GM21381 (cell line): ENCODE measurements at regions not wholly inside any gene's neighbourhood (a gene's known extent, or its start where the extent isn't known, plus 50 kb on each side); places are given as distances from the start of the nearest gene placed in this dataset.

Experiments used
- ATAC-seq: cut with Tn5 transposase; IDR thresholded peaks from one replicate; pipeline ENCODE4 v1.9.1; 2021; ENCODE audit warnings: mild to moderate bottlenecking, moderate library complexity; ENCODE audit not compliant: unreplicated experiment

GRCh38 chr18:40608226-40608625 lies 1346.8 kb upstream of the PIK3C3 start:
- ATAC-seq, result no peak

GRCh38 chr18:40607542-40608148 lies 1347.4 kb upstream of the PIK3C3 start:
- ATAC-seq, result no peak

DNA sequence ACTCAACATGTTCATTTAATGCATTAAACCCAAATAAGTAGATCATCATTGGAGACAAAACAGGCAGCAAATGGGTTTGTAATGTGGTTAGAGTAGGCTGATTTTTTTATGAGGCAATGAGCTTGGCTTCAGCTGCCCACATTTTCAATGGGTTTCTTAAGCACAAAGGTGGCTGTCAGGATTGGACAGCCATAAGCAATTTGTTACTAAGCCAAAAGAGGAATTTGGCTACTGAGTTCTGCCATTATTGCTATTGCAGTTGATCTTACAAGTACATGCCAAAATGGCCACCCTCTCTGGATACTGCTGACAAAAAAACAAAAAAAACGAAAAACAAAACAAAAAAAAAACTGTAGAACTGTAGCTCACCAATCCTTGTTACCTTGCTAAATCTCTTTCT lies 1348.0 kb upstream of the PIK3C3 start:
- no peak for ATAC-seq

- no peak for ATAC-seq
These were observed 1371.4 kb upstream of the PIK3C3 start for GRCh38 chr18:40583671-40584070.

DNA sequence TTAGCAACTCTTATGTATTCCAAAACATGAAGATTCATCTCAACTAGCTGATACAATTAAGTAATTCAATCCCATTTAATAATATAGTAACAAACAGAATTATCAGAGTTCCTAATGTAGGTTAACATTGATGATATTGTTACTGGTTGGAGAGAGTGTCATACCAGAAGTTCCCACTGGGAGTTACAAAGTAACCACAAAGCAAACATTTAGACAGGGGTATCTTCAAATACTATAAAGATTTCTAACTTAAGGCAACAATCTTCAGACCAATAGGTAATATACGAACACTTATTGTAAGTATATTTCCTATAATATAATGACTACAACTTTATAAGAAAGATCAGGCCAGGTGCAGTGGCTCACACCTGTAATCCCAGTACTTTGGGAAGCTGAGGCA lies 1372.9 kb upstream of the PIK3C3 start:
- ATAC-seq, result no peak

- no peak for ATAC-seq
These were observed 1377.1 kb upstream of the PIK3C3 start for GRCh38 chr18:40577981-40578365.

DNA sequence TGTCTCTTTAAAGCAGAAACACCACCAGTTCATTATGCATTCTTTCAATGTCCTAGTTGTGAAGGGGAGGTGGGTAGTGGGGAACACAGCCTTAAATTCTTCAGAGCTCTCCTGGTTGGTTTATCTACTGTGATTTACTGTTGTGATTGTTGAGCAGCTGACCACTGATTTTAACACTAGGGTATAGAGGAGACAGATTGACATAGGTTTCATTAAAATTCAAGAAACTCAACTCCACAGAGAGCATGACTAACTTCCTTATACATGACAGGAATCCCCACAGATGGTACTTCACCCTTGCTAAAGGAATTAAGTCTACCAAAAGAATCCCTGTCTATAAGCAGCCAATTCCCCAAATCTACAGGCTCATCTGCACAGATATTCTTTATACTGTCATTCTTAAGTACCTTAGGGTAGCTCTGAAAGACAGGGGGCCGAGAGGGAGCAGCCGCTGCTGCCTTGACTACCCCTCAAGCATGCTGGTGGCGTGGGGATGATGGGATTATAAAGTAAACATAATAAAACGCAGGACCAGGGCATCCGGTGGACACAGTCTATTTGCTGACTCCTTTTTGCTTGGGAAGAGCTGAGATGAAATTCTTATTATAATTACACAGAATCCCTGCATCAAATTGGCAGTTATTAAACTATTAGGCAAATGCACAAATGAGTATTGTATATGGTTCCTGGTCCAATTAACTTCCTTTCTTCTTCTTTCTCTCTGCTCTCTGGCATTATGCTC lies 1377.6 kb upstream of the PIK3C3 start:
- no peak for ATAC-seq

GRCh38 chr18:40576507-40577115 lies 1378.4 kb upstream of the PIK3C3 start:
- no peak for ATAC-seq

- no peak for ATAC-seq
These were observed 1384.4 kb upstream of the PIK3C3 start for GRCh38 chr18:40570615-40571014.

- ATAC-seq, result no peak
These were observed 1385.4 kb upstream of the PIK3C3 start for GRCh38 chr18:40569605-40570004.

DNA sequence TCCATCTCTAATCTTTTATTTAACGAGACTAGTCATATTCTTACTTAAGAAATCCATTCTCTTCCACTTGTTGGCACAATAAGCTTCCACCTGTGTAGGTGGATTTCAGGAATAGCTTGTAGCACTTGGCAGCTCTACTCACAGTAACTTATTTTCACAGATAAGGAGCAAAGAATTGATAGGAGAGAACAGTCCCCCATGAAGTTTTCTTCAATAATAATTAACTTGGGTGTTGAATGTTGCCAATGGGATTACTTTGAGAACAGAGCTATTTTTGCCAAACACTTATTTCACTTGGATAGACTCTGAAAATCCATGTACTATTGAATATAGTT lies 1388.6 kb upstream of the PIK3C3 start:
- no peak for ATAC-seq

DNA sequence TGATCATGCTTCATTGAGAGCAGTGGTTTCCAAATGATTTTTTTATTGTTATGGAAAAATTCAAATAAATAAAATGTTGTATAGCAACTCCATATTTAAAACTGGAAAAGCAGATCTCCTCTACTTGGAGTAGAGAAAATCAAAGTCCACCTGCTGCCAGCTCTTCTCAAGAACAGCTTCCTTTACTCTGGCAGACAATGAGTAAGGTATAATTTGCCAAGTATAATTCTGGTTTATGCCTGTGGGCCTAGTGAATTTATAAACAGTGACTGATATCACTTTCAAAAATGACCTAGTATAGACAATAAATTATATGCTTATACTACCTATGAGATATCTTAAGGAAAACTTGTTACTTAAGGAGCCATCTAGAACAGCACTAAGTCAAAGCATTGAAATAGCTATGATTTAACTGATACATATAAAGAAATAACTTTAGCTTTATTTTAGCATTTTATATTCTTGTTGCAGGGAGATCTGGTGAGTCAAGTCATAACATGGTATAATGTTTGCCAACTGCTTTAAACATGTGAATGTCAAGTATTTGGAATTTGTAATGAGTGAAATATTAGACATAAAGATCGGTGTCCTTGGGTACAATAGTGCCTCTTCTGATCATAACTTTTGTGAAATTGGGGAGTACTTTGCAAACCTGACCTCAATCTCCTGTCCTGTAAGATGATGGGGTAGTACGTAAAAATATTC lies 1389.1 kb upstream of the PIK3C3 start:
- no peak for ATAC-seq

- no peak for ATAC-seq
These were observed 1395.5 kb upstream of the PIK3C3 start for GRCh38 chr18:40559556-40559955.

- ATAC-seq, result no peak
These were observed 1396.2 kb upstream of the PIK3C3 start for GRCh38 chr18:40558706-40559392.

GRCh38 chr18:40555914-40556313 lies 1399.1 kb upstream of the PIK3C3 start:
- ATAC-seq, result no peak

GRCh38 chr18:40553029-40553428 lies 1402.0 kb upstream of the PIK3C3 start:
- ATAC-seq, result no peak

- ATAC-seq, result no peak
These were observed 1408.2 kb upstream of the PIK3C3 start for GRCh38 chr18:40546875-40547274.

GRCh38 chr18:40534723-40535122 lies 1420.3 kb upstream of the PIK3C3 start:
- no peak for ATAC-seq

- no peak for ATAC-seq
These were observed 1423.0 kb upstream of the PIK3C3 start for GRCh38 chr18:40532046-40532445.

- ATAC-seq, result no peak
These were observed 1424.0 kb upstream of the PIK3C3 start for GRCh38 chr18:40531051-40531450.

DNA sequence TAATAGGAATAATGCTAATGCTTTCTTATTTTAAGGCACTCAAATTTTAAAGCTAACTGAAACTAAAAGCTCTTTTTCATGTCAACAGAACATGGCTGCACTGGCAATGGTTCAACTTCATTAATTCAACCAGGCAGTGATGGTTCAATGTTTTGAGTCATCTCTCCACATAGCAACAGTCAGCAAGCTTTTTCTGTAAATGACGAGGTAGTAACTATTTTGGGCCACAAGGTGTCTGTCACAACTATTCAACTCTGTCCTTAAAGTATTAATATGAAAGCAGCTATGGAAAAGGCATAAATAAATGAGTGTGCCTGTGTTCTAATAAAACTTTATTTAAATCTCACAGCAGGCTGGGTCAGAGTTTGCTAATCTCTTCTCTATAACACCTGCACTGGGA lies 1425.6 kb upstream of the PIK3C3 start:
- no peak for ATAC-seq
